ENCODE measurements at regions not wholly inside any gene's neighbourhood (a gene's known extent, or its start where the extent isn't known, plus 50 kb on each side); places are given as distances from the start of the nearest gene placed in this dataset.

- TF ChIP-seq CTCF (conservative IDR thresholded peaks at IDR 0.05; ENCODE audit: low read depth, low read length), result no peak
- TF ChIP-seq EZH2 (IDR thresholded peaks at IDR 0.05; ENCODE audit: low read length, unreplicated experiment), result no peak
Measured at GRCh38 chr5:58106754-58107410, 353.0 kb downstream of the PLK2 start.

Measured in PC-3 (cell line).